ENCODE measurements at regions not wholly inside any gene's neighbourhood (a gene's known extent, or its start where the extent isn't known, plus 50 kb on each side); places are given as distances from the start of the nearest gene placed in this dataset.

GRCh38 chr4:156538210-156538609, 433.4 kb downstream of the PDGFC start:
- DNase-seq, result no peak
- CTCF ChIA-PET, result interaction anchor here (1.2 kb wide), 1 partner anchor 261 kb away, joined by 3 read pairs; no protein-coding TSS in a partner anchor
- Histone ChIP-seq H3K4me3 (ENCODE audit: control insufficient read depth in 1 of 7, extremely low read depth in 1 of 7, insufficient read depth in 4 of 7, low read depth in 2 of 7, low read length in 6 of 7) (no peak overlapping the region), H3K27me3 (replicated peaks in 2 of 5; ENCODE audit: control insufficient read depth in 4 of 5, insufficient read depth in 5 of 5, low read length in 4 of 5) (no peaks in the 10 kb centered on the region), H3K27ac (ENCODE audit: insufficient read depth in 1 of 2, low read depth in 1 of 2, low read length in 2 of 2, poor library complexity in 1 of 2, severe bottlenecking in 2 of 2) (no peak overlapping the region), H3K9me3 (ENCODE audit: control extremely low read depth in 1 of 5, control insufficient read depth in 4 of 5, insufficient read depth in 2 of 5, low read depth in 1 of 5, low read length in 4 of 5) (no peaks in the 10 kb centered on the region), H3K4me1 (ENCODE audit: control extremely low read depth in 1 of 4, control insufficient read depth in 4 of 4, insufficient read depth in 4 of 4, low read length in 3 of 4) (no peaks in the 10 kb centered on the region), H3K36me3 (ENCODE audit: control insufficient read depth in 4 of 4, insufficient read depth in 4 of 4, low read length in 3 of 4) (no peaks in the 10 kb centered on the region)
- POLR2A ChIA-PET, result no interaction called here
- WGBS (ENCODE audit: insufficient coverage), result 67% methylated on average over 1 of the region's 2 CpGs

GRCh38 chr4:156537286-156537685, 434.3 kb downstream of the PDGFC start:
- H3K36me3 ChIP-seq (ENCODE audit: control insufficient read depth in 4 of 4, insufficient read depth in 4 of 4, low read length in 3 of 4), result no peaks in the 10 kb centered on the region
- no peak overlapping the region for H3K4me3 ChIP-seq (ENCODE audit: control insufficient read depth in 1 of 7, extremely low read depth in 1 of 7, insufficient read depth in 4 of 7, low read depth in 2 of 7, low read length in 6 of 7)
- no peak for DNase-seq
- H3K9me3 ChIP-seq (ENCODE audit: control extremely low read depth in 1 of 5, control insufficient read depth in 4 of 5, insufficient read depth in 2 of 5, low read depth in 1 of 5, low read length in 4 of 5), result peaks cover 0 to 5% (median 0%) of the 10 kb centered on the region in 5 experiments
- no peaks in the 10 kb centered on the region for H3K4me1 ChIP-seq (ENCODE audit: control extremely low read depth in 1 of 4, control insufficient read depth in 4 of 4, insufficient read depth in 4 of 4, low read length in 3 of 4)
- H3K27me3 ChIP-seq (replicated peaks in 2 of 5; ENCODE audit: control insufficient read depth in 4 of 5, insufficient read depth in 5 of 5, low read length in 4 of 5), result no peaks in the 10 kb centered on the region
- H3K27ac ChIP-seq (ENCODE audit: insufficient read depth in 1 of 2, low read depth in 1 of 2, low read length in 2 of 2, poor library complexity in 1 of 2, severe bottlenecking in 2 of 2), result no peak overlapping the region
- POLR2A ChIA-PET, result no interaction called here
- CTCF ChIA-PET, result interaction anchor here (1.2 kb wide), 1 partner anchor 8 kb away, joined by 3 read pairs; no protein-coding TSS in a partner anchor

GRCh38 chr4:156536661-156537060, 434.9 kb downstream of the PDGFC start:
- POLR2A ChIA-PET, result no interaction called here

GRCh38 chr4:156534205-156534604, 437.4 kb downstream of the PDGFC start:
- ChIA-PET CTCF (no interaction called here), POLR2A (no interaction called here)
- H3K9me3 ChIP-seq (ENCODE audit: control extremely low read depth in 1 of 5, control insufficient read depth in 4 of 5, insufficient read depth in 2 of 5, low read depth in 1 of 5, low read length in 4 of 5), result peaks cover 0 to 5% (median 0%) of the 10 kb centered on the region in 5 experiments
- DNase-seq, result no peak
- no peaks in the 10 kb centered on the region for H3K4me1 ChIP-seq (ENCODE audit: control extremely low read depth in 1 of 4, control insufficient read depth in 4 of 4, insufficient read depth in 4 of 4, low read length in 3 of 4)
- 94% methylated on average over 2 of the region's 2 CpGs for WGBS (ENCODE audit: insufficient coverage)
- H3K4me3 ChIP-seq (ENCODE audit: control insufficient read depth in 1 of 7, extremely low read depth in 1 of 7, insufficient read depth in 4 of 7, low read depth in 2 of 7, low read length in 6 of 7), result no peak overlapping the region
- no peaks in the 10 kb centered on the region for H3K36me3 ChIP-seq (ENCODE audit: control insufficient read depth in 4 of 4, insufficient read depth in 4 of 4, low read length in 3 of 4)
- H3K27me3 ChIP-seq (replicated peaks in 2 of 5; ENCODE audit: control insufficient read depth in 4 of 5, insufficient read depth in 5 of 5, low read length in 4 of 5), result no peaks in the 10 kb centered on the region
- H3K27ac ChIP-seq (ENCODE audit: insufficient read depth in 1 of 2, low read depth in 1 of 2, low read length in 2 of 2, poor library complexity in 1 of 2, severe bottlenecking in 2 of 2), result no peak overlapping the region

More at GRCh38 chr4:156536661-156537060, 434.9 kb downstream of the PDGFC start:
- no CpG with 5 or more reads among the region's 1 CpG for WGBS (ENCODE audit: insufficient coverage)
- no peak for DNase-seq
- no peaks in the 10 kb centered on the region for H3K36me3 ChIP-seq (ENCODE audit: control insufficient read depth in 4 of 4, insufficient read depth in 4 of 4, low read length in 3 of 4)
- CTCF ChIA-PET, result interaction anchor here (1.0 to 1.2 kb wide), 2 partner anchors 8 to 58 kb away, joined by 3 read pairs; no protein-coding TSS in a partner anchor
- no peak overlapping the region for H3K4me3 ChIP-seq (ENCODE audit: control insufficient read depth in 1 of 7, extremely low read depth in 1 of 7, insufficient read depth in 4 of 7, low read depth in 2 of 7, low read length in 6 of 7)
- H3K27ac ChIP-seq (ENCODE audit: insufficient read depth in 1 of 2, low read depth in 1 of 2, low read length in 2 of 2, poor library complexity in 1 of 2, severe bottlenecking in 2 of 2), result no peak overlapping the region
- H3K4me1 ChIP-seq (ENCODE audit: control extremely low read depth in 1 of 4, control insufficient read depth in 4 of 4, insufficient read depth in 4 of 4, low read length in 3 of 4), result no peaks in the 10 kb centered on the region
- peaks cover 0 to 5% (median 0%) of the 10 kb centered on the region in 5 experiments for H3K9me3 ChIP-seq (ENCODE audit: control extremely low read depth in 1 of 5, control insufficient read depth in 4 of 5, insufficient read depth in 2 of 5, low read depth in 1 of 5, low read length in 4 of 5)
- no peaks in the 10 kb centered on the region for H3K27me3 ChIP-seq (replicated peaks in 2 of 5; ENCODE audit: control insufficient read depth in 4 of 5, insufficient read depth in 5 of 5, low read length in 4 of 5)

- peak in 1 of 3 donors; percentile 31 for DNase-seq
- Histone ChIP-seq H3K27me3 (replicated peaks in 2 of 5; ENCODE audit: control insufficient read depth in 4 of 5, insufficient read depth in 5 of 5, low read length in 4 of 5) (no peaks in the 10 kb centered on the region), H3K4me1 (ENCODE audit: control extremely low read depth in 1 of 4, control insufficient read depth in 4 of 4, insufficient read depth in 4 of 4, low read length in 3 of 4) (peaks cover 0 to 3% (median 0%) of the 10 kb centered on the region in 4 experiments), H3K36me3 (ENCODE audit: control insufficient read depth in 4 of 4, insufficient read depth in 4 of 4, low read length in 3 of 4) (no peaks in the 10 kb centered on the region), H3K4me3 (ENCODE audit: control insufficient read depth in 1 of 7, extremely low read depth in 1 of 7, insufficient read depth in 4 of 7, low read depth in 2 of 7, low read length in 6 of 7) (peak overlapping the region in 1 of 7 experiments; percentile 19), H3K27ac (ENCODE audit: insufficient read depth in 1 of 2, low read depth in 1 of 2, low read length in 2 of 2, poor library complexity in 1 of 2, severe bottlenecking in 2 of 2) (peak overlapping the region in 1 of 2 experiments; percentile 0), H3K9me3 (ENCODE audit: control extremely low read depth in 1 of 5, control insufficient read depth in 4 of 5, insufficient read depth in 2 of 5, low read depth in 1 of 5, low read length in 4 of 5) (peaks cover 0 to 5% (median 0%) of the 10 kb centered on the region in 5 experiments)
- CTCF ChIA-PET, result no interaction called here
- POLR2A ChIA-PET, result no interaction called here
- 0% methylated on average over 1 of the region's 3 CpGs for WGBS (ENCODE audit: insufficient coverage)
Measured at GRCh38 chr4:156528216-156528615, 443.4 kb downstream of the PDGFC start.

- ChIA-PET POLR2A (no interaction called here), CTCF (no interaction called here)
- no peaks in the 10 kb centered on the region for H3K36me3 ChIP-seq (ENCODE audit: control insufficient read depth in 4 of 4, insufficient read depth in 4 of 4, low read length in 3 of 4)
- WGBS (ENCODE audit: insufficient coverage), result no CpG with 5 or more reads among the region's 2 CpGs
- no peaks in the 10 kb centered on the region for H3K27me3 ChIP-seq (replicated peaks in 2 of 5; ENCODE audit: control insufficient read depth in 4 of 5, insufficient read depth in 5 of 5, low read length in 4 of 5)
- peaks cover 0 to 3% (median 0%) of the 10 kb centered on the region in 4 experiments for H3K4me1 ChIP-seq (ENCODE audit: control extremely low read depth in 1 of 4, control insufficient read depth in 4 of 4, insufficient read depth in 4 of 4, low read length in 3 of 4)
- no peak overlapping the region for H3K4me3 ChIP-seq (ENCODE audit: control insufficient read depth in 1 of 7, extremely low read depth in 1 of 7, insufficient read depth in 4 of 7, low read depth in 2 of 7, low read length in 6 of 7)
- H3K27ac ChIP-seq (ENCODE audit: insufficient read depth in 1 of 2, low read depth in 1 of 2, low read length in 2 of 2, poor library complexity in 1 of 2, severe bottlenecking in 2 of 2), result peak overlapping the region in 1 of 2 experiments; percentile 0
- H3K9me3 ChIP-seq (ENCODE audit: control extremely low read depth in 1 of 5, control insufficient read depth in 4 of 5, insufficient read depth in 2 of 5, low read depth in 1 of 5, low read length in 4 of 5), result no peaks in the 10 kb centered on the region
- DNase-seq, result no peak
Measured at GRCh38 chr4:156527237-156527993, 444.2 kb downstream of the PDGFC start.

- Histone ChIP-seq H3K4me1 (ENCODE audit: control extremely low read depth in 1 of 4, control insufficient read depth in 4 of 4, insufficient read depth in 4 of 4, low read length in 3 of 4) (peaks cover 0 to 3% (median 0%) of the 10 kb centered on the region in 4 experiments), H3K4me3 (ENCODE audit: control insufficient read depth in 1 of 7, extremely low read depth in 1 of 7, insufficient read depth in 4 of 7, low read depth in 2 of 7, low read length in 6 of 7) (no peak overlapping the region), H3K36me3 (ENCODE audit: control insufficient read depth in 4 of 4, insufficient read depth in 4 of 4, low read length in 3 of 4) (no peaks in the 10 kb centered on the region), H3K27me3 (replicated peaks in 2 of 5; ENCODE audit: control insufficient read depth in 4 of 5, insufficient read depth in 5 of 5, low read length in 4 of 5) (no peaks in the 10 kb centered on the region), H3K27ac (ENCODE audit: insufficient read depth in 1 of 2, low read depth in 1 of 2, low read length in 2 of 2, poor library complexity in 1 of 2, severe bottlenecking in 2 of 2) (no peak overlapping the region), H3K9me3 (ENCODE audit: control extremely low read depth in 1 of 5, control insufficient read depth in 4 of 5, insufficient read depth in 2 of 5, low read depth in 1 of 5, low read length in 4 of 5) (no peaks in the 10 kb centered on the region)
- WGBS (ENCODE audit: insufficient coverage), result no CpG with 5 or more reads among the region's 1 CpG
- POLR2A ChIA-PET, result no interaction called here
- CTCF ChIA-PET, result no interaction called here
- DNase-seq, result no peak
Measured at GRCh38 chr4:156523991-156524390, 447.6 kb downstream of the PDGFC start.
